Large intestine (tissue), 3 donors: ENCODE measurements at regions not wholly inside any gene's neighbourhood (a gene's known extent, or its start where the extent isn't known, plus 50 kb on each side); places are given as distances from the start of the nearest gene placed in this dataset.
A peak's percentile ranks its signal among the peaks of the same experiment; 100 is the strongest.
"Not testable (repeated sequence)": the region's sequence is repeated elsewhere in the genome, so short reads cannot be mapped to it uniquely, and the experiment has no call there.

Experiments used
- DNase-seq, 2 donors: peaks; one replicate each; pipeline versions ENCODE4 v3.0.0 to v3.0.0-alpha.2; 2013
- H3K27ac ChIP-seq: one replicate; pipeline ENCODE4 v1.5.1; 2013; ENCODE audit warnings: low read length
- H3K27me3 ChIP-seq: 2 replicates; pipeline ENCODE4 v1.6.1; 2013; ENCODE audit warnings: low read length; ENCODE audit not compliant: control insufficient read depth, insufficient read depth
- H3K36me3 ChIP-seq: 2 replicates; pipeline ENCODE4 v1.6.1; 2013; ENCODE audit warnings: low read length; ENCODE audit not compliant: control insufficient read depth, insufficient read depth
- H3K4me1 ChIP-seq: one replicate; pipeline ENCODE4 v1.6.1; 2013; ENCODE audit warnings: low read length; ENCODE audit not compliant: control insufficient read depth, insufficient read depth
- H3K4me3 ChIP-seq: one replicate; pipeline ENCODE4 v1.5.1; 2013; ENCODE audit warnings: low read length
- H3K9me3 ChIP-seq: one replicate; pipeline ENCODE4 v1.6.1; 2013; ENCODE audit warnings: mild to moderate bottlenecking, low read depth, low read length, moderate library complexity; ENCODE audit not compliant: control insufficient read depth
- WGBS: methylation state at CpG from one replicate; pipeline ENCODE4 v1.1.5; 2013; ENCODE audit warnings: low lambda C conversion rate; ENCODE audit not compliant: insufficient coverage; 5-methylcytosine and 5-hydroxymethylcytosine counted together

DNA sequence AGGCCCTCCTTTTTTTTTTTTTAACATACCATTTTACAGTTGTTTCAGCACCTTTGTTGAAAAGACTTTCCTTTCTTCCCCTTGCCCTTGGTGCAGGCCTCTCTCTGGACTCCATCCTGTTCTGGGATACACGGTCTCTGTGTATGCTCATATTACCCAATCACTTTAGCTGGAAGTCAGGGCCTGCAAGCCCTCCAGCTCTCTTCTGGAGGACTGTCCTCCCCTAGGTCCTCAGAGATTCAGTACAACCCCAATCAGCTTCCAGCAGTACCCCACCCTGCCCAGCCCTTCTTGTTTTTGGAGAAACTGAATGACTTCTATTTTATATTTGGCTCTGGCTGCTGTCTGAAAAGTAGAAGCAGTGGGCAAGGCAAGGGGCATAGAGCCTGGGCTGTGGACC lies 270.8 kb downstream of the KLF13 start:
- H3K4me3 ChIP-seq = no peak overlapping the region
- H3K27ac ChIP-seq = no peak overlapping the region
- no peaks in the 10 kb centered on the region for H3K27me3 ChIP-seq
- no peaks in the 10 kb centered on the region for H3K9me3 ChIP-seq
- no peaks in the 10 kb centered on the region for H3K4me1 ChIP-seq
- WGBS = no CpG with 5 or more reads among the region's 1 CpG
- no peaks in the 10 kb centered on the region for H3K36me3 ChIP-seq
- DNase-seq = no peak

DNA sequence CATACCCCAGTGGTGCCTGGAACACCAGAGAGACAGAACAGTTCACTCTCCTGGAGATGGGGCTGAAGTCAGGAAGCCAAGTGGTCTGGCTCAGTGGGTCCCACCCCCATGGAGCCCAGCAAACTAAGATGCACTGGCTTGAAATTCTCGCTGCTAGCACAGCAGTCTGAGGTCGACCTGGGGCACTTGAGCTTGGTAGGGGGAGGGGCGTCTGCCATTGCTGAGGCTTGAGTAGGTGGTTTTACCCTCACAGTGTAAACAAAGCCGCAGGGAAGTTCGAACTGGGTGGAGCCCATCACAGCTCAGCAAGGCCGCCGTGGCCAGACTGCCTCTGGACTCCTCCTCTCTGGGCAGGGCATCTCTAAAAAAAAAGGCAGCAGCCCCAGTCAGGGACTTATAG lies 272.0 kb downstream of the KLF13 start:
- Histone ChIP-seq H3K4me1 (no peaks in the 10 kb centered on the region), H3K27me3 (no peaks in the 10 kb centered on the region), H3K4me3 (no peak overlapping the region), H3K9me3 (no peaks in the 10 kb centered on the region), H3K36me3 (no peaks in the 10 kb centered on the region), H3K27ac (no peak overlapping the region)
- no CpG with 5 or more reads among the region's 7 CpGs for WGBS
- peak in 1 of 2 donors; percentile 18 for DNase-seq

GRCh38 chr15:31605467-31605931 lies 278.9 kb downstream of the KLF13 start:
- no peaks in the 10 kb centered on the region for H3K27me3 ChIP-seq
- no peaks in the 10 kb centered on the region for H3K36me3 ChIP-seq
- no peak for DNase-seq
- no peaks in the 10 kb centered on the region for H3K4me1 ChIP-seq
- H3K27ac ChIP-seq = no peak overlapping the region
- no peak overlapping the region for H3K4me3 ChIP-seq
- 69% methylated on average over 3 of the region's 9 CpGs for WGBS
- H3K9me3 ChIP-seq = no peaks in the 10 kb centered on the region

DNA sequence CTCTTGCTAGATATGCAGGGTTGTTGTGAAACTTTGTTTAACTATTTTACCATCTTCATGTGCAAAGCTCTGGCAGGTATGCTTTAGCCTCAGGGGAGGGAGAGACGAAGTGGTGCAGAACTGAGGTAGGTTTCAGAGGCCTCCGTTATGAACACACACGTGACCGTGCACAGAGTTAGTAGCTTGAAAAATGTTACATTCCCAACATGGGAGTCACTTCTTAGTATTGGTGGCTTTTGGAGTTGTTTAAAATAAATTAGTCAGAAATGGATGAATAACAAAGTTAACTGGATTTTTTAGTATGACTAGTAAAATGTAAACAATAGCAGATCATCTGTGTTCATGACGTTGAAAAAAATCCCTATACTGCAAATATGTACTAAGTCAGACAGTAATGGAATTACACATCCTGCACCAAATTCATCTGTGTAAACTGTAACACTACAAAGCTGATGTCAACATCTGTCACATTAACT lies 279.6 kb downstream of the KLF13 start:
- H3K4me3 ChIP-seq = no peak overlapping the region
- H3K27ac ChIP-seq = no peak overlapping the region
- H3K27me3 ChIP-seq = no peaks in the 10 kb centered on the region
- no peaks in the 10 kb centered on the region for H3K4me1 ChIP-seq
- no peaks in the 10 kb centered on the region for H3K9me3 ChIP-seq
- no peak for DNase-seq
- H3K36me3 ChIP-seq = no peaks in the 10 kb centered on the region
- 40% methylated on average over 1 of the region's 5 CpGs for WGBS

GRCh38 chr15:31606931-31607497 lies 280.4 kb downstream of the KLF13 start:
- H3K9me3 ChIP-seq = no peaks in the 10 kb centered on the region
- H3K4me3 ChIP-seq = no peak overlapping the region
- no peaks in the 10 kb centered on the region for H3K27me3 ChIP-seq
- H3K27ac ChIP-seq = no peak overlapping the region
- no peak for DNase-seq
- 60% methylated on average over 1 of the region's 1 CpG for WGBS
- no peaks in the 10 kb centered on the region for H3K4me1 ChIP-seq
- H3K36me3 ChIP-seq = no peaks in the 10 kb centered on the region

GRCh38 chr15:31607656-31608055 lies 281.0 kb downstream of the KLF13 start:
- DNase-seq = no peak
- Histone ChIP-seq H3K4me1 (no peaks in the 10 kb centered on the region), H3K27ac (no peak overlapping the region), H3K36me3 (no peaks in the 10 kb centered on the region), H3K4me3 (no peak overlapping the region), H3K9me3 (no peaks in the 10 kb centered on the region), H3K27me3 (no peaks in the 10 kb centered on the region)
- no CpG with 5 or more reads among the region's 3 CpGs for WGBS

DNA sequence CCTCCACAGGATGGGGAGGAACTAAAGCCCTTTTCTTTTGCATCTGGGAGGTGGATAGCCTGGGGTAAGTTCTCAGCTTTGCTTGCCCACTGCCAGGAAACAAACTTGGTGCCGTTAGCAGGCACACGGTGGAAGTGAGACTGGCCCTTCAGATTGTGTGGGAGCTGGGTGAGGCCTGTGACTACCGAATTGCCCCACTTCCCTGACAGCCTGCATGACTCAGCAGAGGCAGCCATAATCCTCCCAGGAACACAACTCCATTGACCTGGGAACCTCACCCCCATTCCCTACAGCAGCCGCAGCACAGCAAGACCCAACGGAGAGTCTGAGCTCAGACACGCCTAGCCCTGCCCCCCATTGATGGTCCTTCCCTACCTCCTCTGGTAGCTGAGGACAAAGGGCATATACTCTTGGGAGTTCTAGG lies 282.6 kb downstream of the KLF13 start:
- no peak for DNase-seq
- H3K27me3 ChIP-seq = no peaks in the 10 kb centered on the region
- no peaks in the 10 kb centered on the region for H3K36me3 ChIP-seq
- WGBS = no CpG with 5 or more reads among the region's 6 CpGs
- no peak overlapping the region for H3K27ac ChIP-seq
- no peak overlapping the region for H3K4me3 ChIP-seq
- H3K9me3 ChIP-seq = no peaks in the 10 kb centered on the region
- H3K4me1 ChIP-seq = no peaks in the 10 kb centered on the region

DNA sequence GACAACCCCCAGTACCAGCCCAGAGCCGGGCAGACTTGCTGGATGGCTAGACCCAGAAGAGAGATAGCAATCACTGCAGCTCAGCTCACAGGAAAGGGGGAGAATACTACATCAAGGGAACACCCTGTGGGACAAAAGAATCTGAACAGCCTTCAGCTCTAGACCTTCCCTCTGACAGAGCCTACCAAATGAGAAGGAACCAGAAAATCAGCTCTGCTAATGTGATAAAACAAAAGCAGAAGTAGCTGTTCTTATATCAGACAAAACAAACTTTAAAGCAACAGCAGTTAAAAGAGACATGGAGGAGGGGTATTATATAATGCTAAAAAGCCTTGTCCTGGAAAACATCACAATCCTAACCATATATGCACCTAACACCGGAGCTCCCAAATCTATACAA lies 283.3 kb downstream of the KLF13 start:
- H3K36me3 ChIP-seq = no peaks in the 10 kb centered on the region
- no peaks in the 10 kb centered on the region for H3K27me3 ChIP-seq
- H3K4me1 ChIP-seq = no peaks in the 10 kb centered on the region
- DNase-seq = no peak
- H3K9me3 ChIP-seq = no peaks in the 10 kb centered on the region
- H3K27ac ChIP-seq = no peak overlapping the region
- WGBS = no CpG with 5 or more reads among the region's 2 CpGs
- H3K4me3 ChIP-seq = no peak overlapping the region

- DNase-seq = no peak
Measured at GRCh38 chr15:31615643-31616415, 289.2 kb downstream of the KLF13 start.

GRCh38 chr15:31623297-31623696 lies 296.7 kb downstream of the KLF13 start:
- not testable (repeated sequence) for H3K9me3 ChIP-seq, H3K27ac ChIP-seq, H3K4me3 ChIP-seq, H3K27me3 ChIP-seq, H3K36me3 ChIP-seq, DNase-seq, H3K4me1 ChIP-seq
- WGBS = no CpG with 5 or more reads among the region's 11 CpGs

More at GRCh38 chr15:31615643-31616415, 289.2 kb downstream of the KLF13 start:
- Histone ChIP-seq H3K36me3 (no peaks in the 10 kb centered on the region), H3K4me1 (no peaks in the 10 kb centered on the region), H3K4me3 (no peak overlapping the region), H3K27me3 (no peaks in the 10 kb centered on the region), H3K9me3 (no peaks in the 10 kb centered on the region), H3K27ac (no peak overlapping the region)
- 100% methylated on average over 1 of the region's 9 CpGs for WGBS
